Keratinocyte (primary cell): ENCODE measurements at regions not wholly inside any gene's neighbourhood (a gene's known extent, or its start where the extent isn't known, plus 50 kb on each side); places are given as distances from the start of the nearest gene placed in this dataset.
"Not testable (repeated sequence)": the region's sequence is repeated elsewhere in the genome, so short reads cannot be mapped to it uniquely, and the experiment has no call there.

Source experiments
- DNase-seq: peaks from one replicate; pipeline ENCODE4 v3.0.0-alpha.2; 2011; ENCODE audit warnings: low read depth, missing footprints, low spot score
- FAIRE-seq: peaks from 2 replicates; lab custom pipeline; 2011; peaks lifted over from hg19 to GRCh38; lab: Jason Lieb, UNC
- H2AFZ ChIP-seq: 2 replicates; pipeline ENCODE4 v1.6.0; 2012; ENCODE audit warnings: low read length, control low read depth, inconsistent platforms; ENCODE audit not compliant: control insufficient read depth
- H3K27ac ChIP-seq: 2 replicates; pipeline ENCODE4 v1.5.1; 2011; ENCODE audit warnings: low read length; ENCODE audit not compliant: control insufficient read depth, insufficient read depth
- H3K27me3 ChIP-seq: 3 replicates; pipeline ENCODE4 v1.6.0; 2011; ENCODE audit warnings: low read length; ENCODE audit not compliant: control insufficient read depth, insufficient read depth; ENCODE audit errors: extremely low read depth
- H3K36me3 ChIP-seq, 2 experiments: 2 replicates in 1 of 2; 3 replicates in 1 of 2; pipeline ENCODE4 v1.5.1; 2011; ENCODE audit warnings: low read length in 2 of 2, mild to moderate bottlenecking in 1 of 2; ENCODE audit not compliant: control insufficient read depth in 2 of 2, insufficient read depth in 2 of 2; ENCODE audit errors: extremely low read depth in 1 of 2
- H3K4me1 ChIP-seq: 3 replicates; pipeline ENCODE4 v1.5.1; 2011; ENCODE audit warnings: low read length; ENCODE audit not compliant: control insufficient read depth, insufficient read depth; ENCODE audit errors: extremely low read depth
- H3K4me2 ChIP-seq: 3 replicates; pipeline ENCODE4 v1.6.0; 2011; ENCODE audit warnings: low read depth, low read length; ENCODE audit not compliant: control insufficient read depth, insufficient read depth; ENCODE audit errors: extremely low read depth
- H3K4me3 ChIP-seq, 3 experiments: fragments of 200-600 bp in 1 of 3; sonication (generic) in 1 of 3; 2 replicates in 2 of 3; 3 replicates in 1 of 3; pipeline ENCODE4 v1.5.1; 2011 to 2016; ENCODE audit warnings: low read length in 3 of 3, mild to moderate bottlenecking in 3 of 3, control low read depth in 2 of 3, inconsistent platforms in 1 of 3, low read depth in 1 of 3, mixed read lengths in 1 of 3, mixed run types in 1 of 3, moderate library complexity in 1 of 3; ENCODE audit not compliant: control insufficient read depth in 2 of 3, insufficient read depth in 2 of 3; ENCODE audit errors: extremely low read depth in 1 of 3
- H3K79me2 ChIP-seq: 2 replicates; pipeline ENCODE4 v1.6.0; 2012; ENCODE audit warnings: low read length; ENCODE audit not compliant: control insufficient read depth, insufficient read depth
- H3K9ac ChIP-seq: 3 replicates; pipeline ENCODE4 v1.6.0; 2011; ENCODE audit warnings: low read length; ENCODE audit not compliant: control insufficient read depth, insufficient read depth; ENCODE audit errors: extremely low read depth
- H3K9me1 ChIP-seq: 3 replicates; pipeline ENCODE4 v1.6.0; 2011; ENCODE audit warnings: low read length; ENCODE audit not compliant: control insufficient read depth, insufficient read depth; ENCODE audit errors: extremely low read depth
- H3K9me3 ChIP-seq: 2 replicates; pipeline ENCODE4 v1.5.1; 2012; ENCODE audit warnings: low read depth, low read length; ENCODE audit not compliant: control insufficient read depth
- H4K20me1 ChIP-seq: 3 replicates; pipeline ENCODE4 v1.6.0; 2011; ENCODE audit warnings: low read length; ENCODE audit not compliant: control insufficient read depth, insufficient read depth; ENCODE audit errors: extremely low read depth
- dilution Hi-C: fragments of 300-500 bp; cut with MboI; formaldehyde crosslinking; loops from one replicate; pipeline ENCODE4 v1.7.0; 2020; ENCODE audit warnings: low sequenced_read_pairs; ENCODE audit not compliant: extremely low pct_ligation_motif_present

- H2AFZ ChIP-seq, H3K79me2 ChIP-seq, H3K4me3 ChIP-seq, H3K4me1 ChIP-seq, H3K4me2 ChIP-seq, FAIRE-seq, H4K20me1 ChIP-seq, DNase-seq, H3K27me3 ChIP-seq, H3K9me1 ChIP-seq, H3K9ac ChIP-seq, dilution Hi-C loops, H3K9me3 ChIP-seq, H3K36me3 ChIP-seq, H3K27ac ChIP-seq: not testable (repeated sequence)
These were observed 81.4 kb upstream of the POMZP3 start for GRCh38 chr7:76708446-76708845.

GRCh38 chr7:76703815-76704214 is 76.7 kb upstream of the POMZP3 start:
- H3K4me1 ChIP-seq, H3K27ac ChIP-seq, FAIRE-seq, H3K9me1 ChIP-seq, dilution Hi-C loops, H3K27me3 ChIP-seq, H3K4me2 ChIP-seq, H2AFZ ChIP-seq, H3K4me3 ChIP-seq, H3K9ac ChIP-seq, H3K36me3 ChIP-seq, H3K9me3 ChIP-seq, H3K79me2 ChIP-seq, H4K20me1 ChIP-seq, DNase-seq: not testable (repeated sequence)

DNA sequence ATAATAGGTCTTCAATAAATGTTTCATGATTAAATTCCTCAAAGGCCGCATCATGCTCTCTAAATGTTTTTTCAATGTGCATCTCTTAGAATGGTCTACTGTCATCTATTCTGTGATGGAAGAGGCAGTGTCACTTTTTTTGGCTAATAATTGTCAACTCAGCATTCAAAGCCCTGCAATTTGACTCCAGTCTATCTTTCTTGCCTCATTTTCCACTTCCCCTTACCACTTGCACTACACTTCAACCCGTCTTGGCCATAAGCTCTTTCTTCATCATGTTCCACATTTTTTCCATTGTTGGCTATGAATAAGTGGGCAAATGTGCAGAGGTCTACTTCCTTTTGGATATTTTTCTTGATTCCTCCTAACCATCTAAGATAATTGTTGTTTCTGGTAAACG is 59.2 kb upstream of the POMZP3 start:
- H3K79me2 ChIP-seq, H3K9me1 ChIP-seq, H3K9ac ChIP-seq, H3K4me1 ChIP-seq, H3K27ac ChIP-seq, DNase-seq, H4K20me1 ChIP-seq, FAIRE-seq, H3K4me2 ChIP-seq, H3K36me3 ChIP-seq, H2AFZ ChIP-seq, H3K27me3 ChIP-seq, dilution Hi-C loops, H3K9me3 ChIP-seq, H3K4me3 ChIP-seq: not testable (repeated sequence)

DNA sequence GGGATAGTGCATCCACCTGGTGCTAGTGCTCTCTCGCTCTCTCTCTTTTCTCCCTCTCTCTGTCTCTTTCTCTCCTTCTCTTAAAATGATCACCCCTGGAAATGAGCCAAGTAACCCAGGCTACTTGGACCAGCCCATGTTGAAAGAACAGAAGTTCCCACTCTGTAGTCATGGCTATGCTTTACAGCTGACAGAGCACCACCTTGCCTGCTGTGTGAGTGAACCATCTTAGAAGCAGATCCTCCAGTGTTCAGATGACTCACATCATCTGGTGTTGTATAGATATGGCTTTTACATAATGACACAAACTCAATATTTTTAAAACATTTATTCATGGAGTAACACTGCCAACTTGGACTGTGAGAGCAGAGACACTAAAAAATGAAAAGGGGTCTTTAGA is 57.7 kb upstream of the POMZP3 start:
- H3K4me1 ChIP-seq, H3K27ac ChIP-seq, H3K4me2 ChIP-seq, H3K4me3 ChIP-seq, H3K9me3 ChIP-seq, H3K27me3 ChIP-seq, dilution Hi-C loops, H3K9me1 ChIP-seq, H3K79me2 ChIP-seq, H2AFZ ChIP-seq, DNase-seq, H4K20me1 ChIP-seq, H3K9ac ChIP-seq, H3K36me3 ChIP-seq: not testable (repeated sequence)
- peak; percentile 84 for FAIRE-seq

- FAIRE-seq, dilution Hi-C loops: not testable (repeated sequence)
These were observed 56.6 kb upstream of the POMZP3 start for GRCh38 chr7:76683631-76684030.

More at GRCh38 chr7:76683631-76684030, 56.6 kb upstream of the POMZP3 start:
- H3K9me3 ChIP-seq, H4K20me1 ChIP-seq, DNase-seq, H3K27ac ChIP-seq, H3K79me2 ChIP-seq, H2AFZ ChIP-seq, H3K9me1 ChIP-seq, H3K27me3 ChIP-seq, H3K4me3 ChIP-seq, H3K36me3 ChIP-seq, H3K9ac ChIP-seq, H3K4me1 ChIP-seq, H3K4me2 ChIP-seq: not testable (repeated sequence)
